IMR-90 (cell line): ENCODE measurements at regions not wholly inside any gene's neighbourhood (a gene's known extent, or its start where the extent isn't known, plus 50 kb on each side); places are given as distances from the start of the nearest gene placed in this dataset.

Source experiments
- ATAC-seq: fragments of 200-7000 bp; cut with Tn5 transposase; 2 replicates; pipeline ENCODE4 v1.9.1; 2020; ENCODE audit warnings: low read depth, mild to moderate bottlenecking, moderate library complexity
- BruUV-seq: library from RNA; stranded (reverse); fragments of 400-500 nt; replicated peaks from 2 replicates; lab custom pipeline; 2021; lab: Mats Ljungman, UMichigan
- CTCF ChIA-PET: fragments of 300-600 bp; formaldehyde crosslinking; extraction: SDS; loops from one replicate; lab custom pipeline; 2021; ENCODE audit warnings: antibody characterized with exemption; lab: Yijun Ruan, JAX
- POLR2A ChIA-PET: fragments of 300-600 bp; sonication (Branson Sonifier 250); formaldehyde crosslinking; loops from one replicate; lab custom pipeline; 2022; ENCODE audit warnings: antibody characterized with exemption; ENCODE audit not compliant: unreplicated experiment; lab: Charles Lee
- DNase-seq: peaks from one replicate; pipeline ENCODE4 v3.0.0; 2013
- H2AFZ ChIP-seq: replicated peaks from 2 replicates; pipeline ENCODE3; 2013; ENCODE audit warnings: low read length, mild to moderate bottlenecking; ENCODE audit not compliant: poor library complexity
- H2AK5ac ChIP-seq: 2 replicates; pipeline ENCODE4 v1.6.1; 2013; ENCODE audit warnings: low read depth, low read length, inconsistent platforms
- H2AK9ac ChIP-seq: replicated peaks from 2 replicates; pipeline ENCODE3; 2013; ENCODE audit warnings: mild to moderate bottlenecking, low read depth, low read length, moderate library complexity; ENCODE audit not compliant: poor library complexity
- H2BK120ac ChIP-seq: 2 replicates; pipeline ENCODE4 v1.6.1; 2013; ENCODE audit warnings: low read depth, low read length, inconsistent platforms
- H2BK15ac ChIP-seq: 3 replicates; pipeline ENCODE4 v1.6.1; 2013; ENCODE audit warnings: low read depth, low read length, inconsistent platforms
- H2BK20ac ChIP-seq: 2 replicates; pipeline ENCODE4 v1.6.1; 2013; ENCODE audit warnings: low read depth, mild to moderate bottlenecking, inconsistent platforms, low read length, moderate library complexity
- H2BK5ac ChIP-seq: 2 replicates; pipeline ENCODE4 v1.6.1; 2013; ENCODE audit warnings: mild to moderate bottlenecking, low read depth, low read length, inconsistent platforms; ENCODE audit not compliant: poor library complexity, severe bottlenecking
- H3K14ac ChIP-seq: replicated peaks from 2 replicates; pipeline ENCODE4 v1.6.1; 2013; ENCODE audit warnings: low read depth, low read length, inconsistent platforms
- H3K18ac ChIP-seq: 2 replicates; pipeline ENCODE4 v1.6.1; 2013; ENCODE audit warnings: low read depth, low read length, control low read depth
- H3K23ac ChIP-seq: 2 replicates; pipeline ENCODE4 v1.6.1; 2013; ENCODE audit warnings: low read depth, low read length, inconsistent platforms
- H3K27ac ChIP-seq: 2 replicates; pipeline ENCODE4 v1.5.1; 2013; ENCODE audit warnings: mild to moderate bottlenecking, control low read depth, low read length; ENCODE audit not compliant: insufficient read depth
- H3K27me3 ChIP-seq: 2 replicates; pipeline ENCODE4 v1.6.1; 2013; ENCODE audit warnings: low read length; ENCODE audit not compliant: control insufficient read depth, insufficient read depth
- H3K36me3 ChIP-seq: 2 replicates; pipeline ENCODE4 v1.6.1; 2013; ENCODE audit warnings: low read length, mixed read lengths; ENCODE audit not compliant: control insufficient read depth, insufficient read depth
- H3K4ac ChIP-seq: 2 replicates; pipeline ENCODE4 v1.6.1; 2013; ENCODE audit warnings: low read depth, low read length, inconsistent platforms
- H3K4me1 ChIP-seq: 2 replicates; pipeline ENCODE4 v1.6.1; 2013; ENCODE audit warnings: low read length, mixed read lengths; ENCODE audit not compliant: control insufficient read depth, insufficient read depth
- H3K4me2 ChIP-seq: 2 replicates; pipeline ENCODE4 v1.6.1; 2013; ENCODE audit warnings: low read depth, mild to moderate bottlenecking, control low read depth, low read length, moderate library complexity
- H3K4me3 ChIP-seq: 2 replicates; pipeline ENCODE4 v1.5.1; 2013; ENCODE audit warnings: low read depth, mild to moderate bottlenecking, control low read depth, low read length, moderate library complexity; ENCODE audit not compliant: insufficient read depth
- H3K56ac ChIP-seq: 2 replicates; pipeline ENCODE4 v1.6.1; 2013; ENCODE audit warnings: low read length, inconsistent platforms; ENCODE audit not compliant: insufficient read depth; ENCODE audit errors: extremely low read depth
- H3K79me1 ChIP-seq, 2 experiments: 2 replicates each; pipeline ENCODE4 v1.6.1; 2013; ENCODE audit warnings: low read length in 2 of 2, inconsistent platforms in 1 of 2, low read depth in 1 of 2
- H3K9ac ChIP-seq: 2 replicates; pipeline ENCODE4 v1.6.1; 2013; ENCODE audit warnings: low read depth, low read length, control low read depth
- H3K9me1 ChIP-seq: 2 replicates; pipeline ENCODE4 v1.6.1; 2013; ENCODE audit warnings: low read length, inconsistent platforms; ENCODE audit not compliant: insufficient read depth
- H3K9me3 ChIP-seq: 2 replicates; pipeline ENCODE4 v1.6.1; 2013; ENCODE audit warnings: low read length; ENCODE audit not compliant: control insufficient read depth, insufficient read depth
- H4K20me1 ChIP-seq: 2 replicates; pipeline ENCODE4 v1.6.1; 2013; ENCODE audit warnings: low read length, inconsistent platforms; ENCODE audit not compliant: insufficient read depth
- H4K5ac ChIP-seq: 2 replicates; pipeline ENCODE4 v1.6.1; 2013; ENCODE audit warnings: mild to moderate bottlenecking, low read depth, low read length, control low read depth
- H4K8ac ChIP-seq, 2 experiments: 2 replicates each; pipeline ENCODE4 v1.6.1; 2013; ENCODE audit warnings: low read depth in 2 of 2, low read length in 2 of 2, control low read depth in 1 of 2, inconsistent platforms in 1 of 2
- H4K91ac ChIP-seq: 2 replicates; pipeline ENCODE4 v1.6.1; 2013; ENCODE audit warnings: low read depth, low read length, inconsistent platforms; ENCODE audit not compliant: insufficient read depth
- BHLHE40 ChIP-seq: fragments of 150-350 bp; IDR thresholded peaks from 2 replicates; pipeline ENCODE4 v1.6.1; 2016; ENCODE audit warnings: mild to moderate bottlenecking, low read depth, low read length
- CEBPB ChIP-seq: IDR thresholded peaks from 2 replicates; pipeline ENCODE4 v1.6.1; 2012; ENCODE audit warnings: low read depth, low read length, improper control_type of control experiment
- CHD1 ChIP-seq: IDR thresholded peaks from 2 replicates; pipeline ENCODE4 v1.6.1; 2012; ENCODE audit warnings: low read depth, low read length, improper control_type of control experiment
- FOS ChIP-seq: fragments of 150-350 bp; IDR thresholded peaks from 2 replicates; pipeline ENCODE4 v1.6.1; 2016; ENCODE audit warnings: low read depth, low read length
- MAFK ChIP-seq: IDR thresholded peaks from 2 replicates; pipeline ENCODE4 v1.6.1; 2012; ENCODE audit warnings: low read depth, low read length, improper control_type of control experiment
- MAZ ChIP-seq: IDR thresholded peaks from 2 replicates; pipeline ENCODE4 v1.6.1; 2012; ENCODE audit warnings: low read depth, mild to moderate bottlenecking, low read length, improper control_type of control experiment, moderate library complexity, borderline replicate concordance
- MXI1 ChIP-seq: IDR thresholded peaks from 2 replicates; pipeline ENCODE4 v1.6.1; 2012; ENCODE audit warnings: low read depth, mild to moderate bottlenecking, low read length, moderate library complexity, borderline replicate concordance
- NFE2L2 ChIP-seq: fragments of 150-350 bp; IDR thresholded peaks from 2 replicates; pipeline ENCODE4 v1.6.1; 2016; ENCODE audit warnings: low read depth, mild to moderate bottlenecking, low read length
- RAD21 ChIP-seq: IDR thresholded peaks from 2 replicates; pipeline ENCODE4 v1.6.1; 2012; ENCODE audit warnings: low read length, improper control_type of control experiment
- RCOR1 ChIP-seq: IDR thresholded peaks from 2 replicates; pipeline ENCODE4 v1.6.1; 2012; ENCODE audit warnings: mild to moderate bottlenecking, low read length, improper control_type of control experiment; ENCODE audit not compliant: insufficient replicate concordance
- SMC3 ChIP-seq: fragments of 150-350 bp; IDR thresholded peaks from 2 replicates; pipeline ENCODE4 v1.6.1; 2016; ENCODE audit warnings: low read depth, mild to moderate bottlenecking, antibody characterized with exemption, low read length, moderate library complexity
- USF2 ChIP-seq: fragments of 150-350 bp; IDR thresholded peaks from 2 replicates; pipeline ENCODE4 v1.6.1; 2017; ENCODE audit warnings: mild to moderate bottlenecking, antibody characterized with exemption, low read length, low read depth
- WGBS, 2 experiments: methylation state at CpG; one replicate each; pipeline versions ENCODE4 v1.1.5 to v1.1.7; 2013; ENCODE audit warnings: missing lambda C conversion rate in 2 of 2; ENCODE audit not compliant: insufficient read length in 1 of 2; ENCODE audit errors: extremely low coverage in 2 of 2; 5-methylcytosine and 5-hydroxymethylcytosine counted together
- dilution Hi-C: fragments of 300-500 bp; cut with HindIII; formaldehyde crosslinking; loops from one replicate; pipeline ENCODE4 v1.14.3; 2018; ENCODE audit warnings: low sequenced_read_pairs; ENCODE audit not compliant: unreplicated experiment
- in situ Hi-C: fragments of 300-500 bp; cut with MboI; formaldehyde crosslinking; loops from 3 replicates; pipeline ENCODE4 v1.14.3; 2019; ENCODE audit warnings: low sequenced_read_pairs, inconsistent platforms, mixed read lengths
- intact Hi-C: fragments of 100-400 bp; cut with micrococcal nuclease; formaldehyde crosslinking; loops from 2 replicates; pipeline ENCODE4 v1.10.0; 2022
- TF ChIP-seq, protein P1 (sequence below): fragments of 150-350 bp; IDR thresholded peaks from 2 replicates; pipeline ENCODE4 v1.6.1; 2016; ENCODE audit warnings: low read depth, mild to moderate bottlenecking, low read length, moderate library complexity, borderline replicate concordance

DNA sequence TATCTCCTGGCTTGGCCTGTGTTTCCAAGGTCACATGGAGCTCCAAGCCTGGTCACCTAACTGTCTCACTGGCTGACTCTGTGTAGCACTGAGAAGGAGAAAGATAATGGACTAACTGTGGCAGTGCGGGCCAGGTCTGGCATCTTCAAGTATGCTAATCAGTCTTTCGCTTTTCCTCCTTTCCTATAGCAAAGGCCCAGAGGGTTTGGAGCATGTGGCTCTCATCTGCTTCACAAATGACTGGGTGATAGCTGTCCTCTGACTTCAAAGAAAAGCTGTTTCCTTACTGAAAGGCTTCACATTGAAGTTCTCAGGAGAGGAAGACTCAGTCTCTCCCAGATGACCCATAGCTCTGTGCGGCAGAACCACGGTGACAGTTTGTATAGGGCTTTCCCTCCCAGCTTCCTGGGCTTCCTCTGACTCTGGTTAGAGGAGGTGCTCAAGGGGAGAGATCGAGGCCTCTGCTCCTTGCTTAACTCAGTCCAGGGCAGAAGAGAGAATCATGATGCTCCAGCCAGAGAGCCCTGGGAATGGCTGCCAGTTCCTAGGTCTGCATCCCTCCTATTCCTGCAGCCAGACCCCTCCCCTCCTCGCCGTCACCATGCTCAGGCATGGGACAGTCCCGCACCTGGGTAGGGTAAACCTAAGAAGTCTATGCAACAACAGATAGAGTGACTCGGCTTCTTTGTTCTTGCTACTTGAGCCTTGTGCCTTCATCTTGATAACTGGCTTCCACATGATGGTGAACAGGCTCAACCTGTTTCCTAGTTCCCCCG lies 72.3 kb downstream of the CCDC71L start:
- peaks cover 2% of the 10 kb centered on the region; the same call in 1 of the 2 replicates for H3K4me1 ChIP-seq
- H2BK20ac ChIP-seq, result no peak overlapping the region
- no peaks in the 10 kb centered on the region for H3K27me3 ChIP-seq
- no peak overlapping the region for H2BK5ac ChIP-seq
- WGBS, 2 experiments, result no CpG with 5 or more reads among the region's 10 CpGs
- H3K27ac ChIP-seq, result no peak overlapping the region
- intact Hi-C loops (no loop called here), dilution Hi-C loops (no loop called here), in situ Hi-C loops (no loop called here)
- H3K4me2 ChIP-seq, result no peak overlapping the region
- H3K14ac ChIP-seq, result 0 out of 2 replicates have a peak overlapping the region, but pooled peaks have one; percentile 8
- no peak overlapping the region; the same call in 1 of the 2 replicates for H3K4ac ChIP-seq
- H3K79me1 ChIP-seq, result no peaks in the 10 kb centered on the region
- no peak overlapping the region for H2AK5ac ChIP-seq
- H3K18ac ChIP-seq, result no peak overlapping the region
- no peak overlapping the region for H3K4me3 ChIP-seq
- H3K9ac ChIP-seq, result no peak overlapping the region
- TF ChIP-seq BHLHE40 (no peak), SMC3 (no peak), MAFK (no peak), MAZ (no peak), NFE2L2 (no peak), CHD1 (no peak), MXI1 (no peak), FOS (no peak), CEBPB (no peak), RCOR1 (no peak), USF2 (no peak), RAD21 (no peak)
- TF ChIP-seq, protein P1, sequence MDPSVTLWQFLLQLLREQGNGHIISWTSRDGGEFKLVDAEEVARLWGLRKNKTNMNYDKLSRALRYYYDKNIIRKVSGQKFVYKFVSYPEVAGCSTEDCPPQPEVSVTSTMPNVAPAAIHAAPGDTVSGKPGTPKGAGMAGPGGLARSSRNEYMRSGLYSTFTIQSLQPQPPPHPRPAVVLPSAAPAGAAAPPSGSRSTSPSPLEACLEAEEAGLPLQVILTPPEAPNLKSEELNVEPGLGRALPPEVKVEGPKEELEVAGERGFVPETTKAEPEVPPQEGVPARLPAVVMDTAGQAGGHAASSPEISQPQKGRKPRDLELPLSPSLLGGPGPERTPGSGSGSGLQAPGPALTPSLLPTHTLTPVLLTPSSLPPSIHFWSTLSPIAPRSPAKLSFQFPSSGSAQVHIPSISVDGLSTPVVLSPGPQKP, result no peak
- 0 out of 3 replicates have a peak overlapping the region, but pooled peaks have one; percentile 27 for H2BK15ac ChIP-seq
- no peak overlapping the region for H3K56ac ChIP-seq
- no peak overlapping the region; the same call in 1 of the 2 replicates for H3K23ac ChIP-seq
- ChIA-PET CTCF (no interaction called here), POLR2A (no interaction called here)
- no peak overlapping the region for H2AFZ ChIP-seq
- no peaks in the 10 kb centered on the region for H3K9me3 ChIP-seq
- H2BK120ac ChIP-seq, result no peak overlapping the region
- H4K5ac ChIP-seq, result no peak overlapping the region
- no peak overlapping the region for H4K8ac ChIP-seq
- H3K36me3 ChIP-seq, result no peaks in the 10 kb centered on the region
- DNase-seq, result no peak
- H4K20me1 ChIP-seq, result no peaks in the 10 kb centered on the region
- no TSS peak for BruUV-seq
- H2AK9ac ChIP-seq, result no peak overlapping the region
- no peak overlapping the region; the same call in 1 of the 2 replicates for H4K91ac ChIP-seq
- ATAC-seq, result no peak
- no peaks in the 10 kb centered on the region for H3K9me1 ChIP-seq
